Activated CD8-positive, alpha-beta memory T cell treated with anti-CD3 and anti-CD28 coated beads for 36 hours (primary cell): ENCODE measurements at regions not wholly inside any gene's neighbourhood (a gene's known extent, or its start where the extent isn't known, plus 50 kb on each side); places are given as distances from the start of the nearest gene placed in this dataset.
"Not testable (repeated sequence)": the region's sequence is repeated elsewhere in the genome, so short reads cannot be mapped to it uniquely, and the experiment has no call there.

Experiments
- CTCF ChIA-PET: fragments of 350-600 bp; sonication (Branson Sonifier 250); formaldehyde crosslinking; loops from one replicate; lab custom pipeline; 2021; ENCODE audit warnings: antibody characterized with exemption; lab: Charles Lee
- POLR2A ChIA-PET: fragments of 350-600 bp; sonication (Branson Sonifier 250); formaldehyde crosslinking; loops from one replicate; lab custom pipeline; 2021; ENCODE audit warnings: antibody characterized with exemption; lab: Charles Lee

DNA sequence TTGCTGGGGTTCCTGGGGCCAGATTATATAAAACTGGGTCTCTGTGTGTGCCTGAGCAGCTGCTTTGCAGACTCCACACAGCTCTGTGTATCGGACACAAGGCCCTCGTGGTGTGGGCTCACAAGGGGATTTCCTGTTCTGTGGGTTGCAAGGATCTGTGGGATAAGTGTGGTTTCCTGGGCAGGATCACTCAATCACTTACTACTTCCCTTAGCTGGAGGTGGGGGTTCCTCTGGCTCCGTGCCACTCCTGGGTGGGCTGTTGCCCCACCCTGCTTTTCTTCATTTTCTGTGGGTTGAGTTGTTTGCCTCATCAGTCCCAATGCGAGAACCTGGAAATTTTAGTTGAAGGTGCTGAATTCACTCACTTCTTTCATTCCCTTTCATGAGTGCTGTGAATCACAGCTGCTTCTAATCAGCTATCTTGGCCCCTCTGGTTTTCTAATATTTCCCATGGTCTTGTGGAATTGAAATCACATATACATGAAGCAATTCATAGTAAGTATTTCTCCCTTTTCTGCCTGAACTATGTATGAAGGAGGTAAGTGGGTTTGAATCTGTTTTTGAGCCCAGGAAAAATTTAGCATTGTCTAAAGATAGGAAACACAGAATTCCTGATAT lies 196.3 kb downstream of the DCDC2C start:
- CTCF ChIA-PET, result no interaction called here
- POLR2A ChIA-PET, result no interaction called here

DNA sequence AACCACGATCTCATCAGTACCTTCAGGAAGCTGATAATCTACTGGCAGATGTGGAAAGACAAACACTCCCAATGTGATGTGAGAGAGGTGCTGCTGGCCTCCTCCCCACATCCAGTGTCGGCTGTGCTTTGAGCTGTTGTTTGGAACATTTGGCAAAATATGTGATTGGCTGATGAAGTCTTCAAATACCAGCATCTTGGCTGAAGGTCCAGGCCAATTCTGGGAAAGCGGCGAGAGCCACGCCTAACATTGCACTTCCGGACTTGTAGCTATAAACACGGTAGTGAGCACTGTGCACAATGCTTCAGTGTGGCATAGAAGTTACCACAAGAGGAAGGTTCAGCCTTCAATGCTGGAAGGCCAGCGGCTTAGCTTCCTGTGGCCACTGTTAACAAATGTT lies 198.8 kb downstream of the DCDC2C start:
- POLR2A ChIA-PET, result no interaction called here
- CTCF ChIA-PET, result no interaction called here

DNA sequence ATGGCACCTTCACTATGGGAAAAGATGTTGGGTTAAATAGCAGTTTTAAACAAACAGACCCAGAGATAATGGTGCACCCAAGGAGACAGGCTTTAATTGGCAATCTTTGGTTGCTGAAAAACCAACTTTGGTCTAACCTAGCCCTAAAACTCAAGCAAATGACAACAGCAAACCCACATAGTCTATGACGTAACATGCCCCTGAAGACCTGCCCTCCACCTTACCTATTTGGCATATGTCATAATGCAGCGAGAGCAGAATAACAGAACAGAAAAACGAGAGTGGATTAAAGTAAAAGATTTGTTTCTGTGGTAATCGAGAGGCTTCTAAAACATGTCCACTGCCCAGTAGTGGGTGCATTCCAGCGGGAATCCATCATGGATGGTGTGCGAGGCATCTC lies 200.7 kb downstream of the DCDC2C start:
- POLR2A ChIA-PET, result no interaction called here
- CTCF ChIA-PET, result no interaction called here

DNA sequence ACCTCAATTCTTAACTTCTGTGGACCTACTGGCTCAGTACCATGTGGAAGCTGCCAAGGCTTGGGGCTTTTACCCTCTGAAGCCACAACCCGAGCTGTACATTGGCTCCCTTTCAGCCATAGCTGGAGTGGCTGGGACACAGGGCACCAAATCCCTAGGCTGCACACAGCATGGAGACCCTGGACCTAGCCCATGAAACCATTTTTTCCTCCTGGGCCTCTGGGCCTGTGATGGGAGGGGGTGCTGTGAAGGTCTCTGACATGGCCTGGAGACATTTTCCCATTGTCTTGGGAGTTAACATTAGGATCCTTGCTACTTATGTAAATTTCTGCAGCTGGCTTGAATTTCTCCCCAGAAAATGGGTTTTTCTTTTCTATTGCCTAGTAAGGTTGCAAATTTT lies 205.1 kb downstream of the DCDC2C start:
- POLR2A ChIA-PET, CTCF ChIA-PET: not testable (repeated sequence)

DNA sequence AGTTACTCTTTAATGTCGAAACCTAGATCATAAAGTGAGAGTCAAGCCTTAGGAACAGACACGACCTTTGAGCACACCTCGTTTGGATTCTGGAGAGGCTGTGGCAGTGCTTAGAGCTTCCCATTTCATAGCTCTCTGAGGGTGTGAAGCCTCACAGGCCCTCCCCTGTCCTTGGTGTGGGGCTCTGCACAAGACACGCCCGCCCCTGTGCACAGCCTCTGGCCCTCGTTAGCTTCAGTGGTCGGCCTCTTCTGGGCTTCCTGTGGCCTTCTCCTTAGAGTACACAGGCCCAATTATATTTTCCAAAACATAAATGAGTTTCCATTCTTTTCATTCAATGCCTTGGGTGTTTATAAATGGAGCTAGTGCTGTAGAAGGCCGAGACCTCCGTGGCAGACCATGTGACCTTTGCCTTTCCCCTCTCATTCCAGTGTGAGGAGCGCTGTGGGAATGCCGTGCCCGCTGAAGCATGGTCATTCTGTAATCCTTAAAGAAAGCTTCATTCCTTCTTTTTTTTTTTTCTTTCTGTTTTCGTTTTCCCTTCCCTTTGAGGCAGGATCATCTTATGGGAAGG lies 208.6 kb downstream of the DCDC2C start:
- POLR2A ChIA-PET, result no interaction called here

DNA sequence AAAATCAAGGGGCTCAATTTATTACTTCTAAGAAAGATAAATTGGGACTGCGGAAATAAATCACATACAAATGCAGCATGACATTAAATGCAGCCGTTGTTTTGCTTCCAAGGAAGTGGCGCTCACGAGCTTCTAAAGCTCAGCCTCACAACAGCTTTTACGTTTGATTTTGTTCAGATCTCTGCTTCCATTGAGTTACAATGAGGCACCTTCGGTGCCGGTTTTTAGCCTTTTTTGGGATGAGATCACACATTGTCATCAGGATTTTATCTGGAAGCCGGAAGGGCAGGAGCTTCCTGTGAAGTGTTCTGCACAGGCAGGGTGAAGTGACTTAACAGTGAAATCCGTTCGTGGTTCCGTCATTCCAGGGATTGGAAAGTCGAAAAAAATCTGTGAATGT lies 209.8 kb downstream of the DCDC2C start:
- ChIA-PET POLR2A (no interaction called here), CTCF (interaction anchor here (0.5 kb wide), 1 partner anchor 43 kb away, joined by 3 read pairs; no protein-coding TSS in a partner anchor)

More for the DNA sequence above, 208.6 kb downstream of the DCDC2C start:
- CTCF ChIA-PET, result no interaction called here

DNA sequence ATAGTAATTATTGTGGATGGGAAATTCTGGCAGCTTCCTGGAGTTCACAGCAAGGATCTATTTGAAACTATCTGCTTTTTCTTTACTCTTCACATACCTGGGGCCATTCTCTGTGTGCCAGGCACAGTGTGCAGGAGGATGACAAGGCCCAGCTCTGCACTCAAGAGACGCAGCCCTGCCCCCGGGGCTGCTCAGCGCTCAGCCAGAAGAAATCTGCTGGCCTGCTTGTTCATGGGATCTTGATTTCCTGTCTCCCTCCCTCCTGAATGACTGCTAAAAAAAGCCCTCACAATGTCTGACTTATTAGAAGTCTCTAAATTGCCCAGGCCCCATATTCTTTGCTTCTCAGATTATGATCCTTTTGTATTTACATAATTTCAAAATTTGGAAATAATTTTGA lies 210.9 kb downstream of the DCDC2C start:
- ChIA-PET CTCF (no interaction called here), POLR2A (no interaction called here)

DNA sequence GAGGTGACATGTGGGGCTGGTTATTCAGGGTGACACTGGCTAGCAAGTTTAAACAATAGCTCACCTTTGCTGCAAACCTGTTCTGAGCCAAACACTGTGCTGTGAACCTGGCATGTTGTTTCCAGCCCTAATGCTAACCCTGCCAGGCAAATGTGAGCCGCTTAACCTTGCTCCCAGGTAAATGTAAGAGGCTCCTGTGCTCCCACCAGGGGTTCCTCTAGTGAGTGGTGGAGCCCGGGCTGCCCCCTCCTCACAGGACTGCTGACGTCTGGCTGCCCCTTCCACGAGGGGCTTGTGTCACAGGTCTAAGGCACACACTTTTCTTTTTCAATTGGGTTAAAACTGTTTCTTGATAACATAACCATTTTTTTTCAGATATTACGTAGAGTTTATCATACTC lies 223.7 kb downstream of the DCDC2C start:
- POLR2A ChIA-PET, result no interaction called here
- CTCF ChIA-PET, result no interaction called here

DNA sequence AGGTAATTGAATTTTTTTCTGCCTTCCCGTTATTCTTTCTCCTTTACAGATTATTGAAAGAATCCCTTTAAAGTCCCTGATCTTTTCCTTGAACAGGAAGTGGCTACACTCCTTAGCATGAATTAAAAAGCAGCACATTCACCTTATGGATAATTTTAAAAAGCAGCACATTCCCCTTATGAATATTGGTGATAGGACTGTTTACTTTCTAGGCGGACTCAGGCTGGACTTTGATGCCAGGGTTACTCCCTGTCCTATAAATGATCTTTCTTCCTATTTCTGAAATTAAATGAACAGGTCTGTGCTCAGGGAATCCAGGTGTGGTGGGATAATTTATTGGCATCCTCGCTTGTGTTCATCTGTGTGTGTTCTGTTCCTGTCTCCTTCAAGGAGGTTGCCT lies 226.0 kb downstream of the DCDC2C start:
- POLR2A ChIA-PET, result no interaction called here
- CTCF ChIA-PET, result no interaction called here

DNA sequence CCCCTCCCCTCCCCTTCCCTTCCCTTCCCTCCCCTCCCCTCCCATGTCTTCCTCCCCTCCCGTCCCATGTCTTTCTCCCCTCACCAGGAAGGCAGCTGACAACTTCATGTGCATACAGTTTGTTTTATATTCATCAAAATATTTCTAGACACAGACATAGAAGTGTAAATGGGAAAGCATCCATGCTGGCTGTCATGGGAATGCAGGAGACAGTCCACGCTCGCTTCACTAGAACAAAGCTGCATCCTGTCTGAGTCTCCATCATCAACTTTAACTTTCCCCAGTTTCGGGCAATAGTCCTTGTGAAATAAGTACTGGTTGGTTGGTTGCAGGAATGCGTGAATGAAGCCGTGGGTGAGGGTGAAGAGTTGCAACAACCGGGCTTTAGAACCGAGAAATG lies 226.9 kb downstream of the DCDC2C start:
- CTCF ChIA-PET, result no interaction called here
- POLR2A ChIA-PET, result no interaction called here

DNA sequence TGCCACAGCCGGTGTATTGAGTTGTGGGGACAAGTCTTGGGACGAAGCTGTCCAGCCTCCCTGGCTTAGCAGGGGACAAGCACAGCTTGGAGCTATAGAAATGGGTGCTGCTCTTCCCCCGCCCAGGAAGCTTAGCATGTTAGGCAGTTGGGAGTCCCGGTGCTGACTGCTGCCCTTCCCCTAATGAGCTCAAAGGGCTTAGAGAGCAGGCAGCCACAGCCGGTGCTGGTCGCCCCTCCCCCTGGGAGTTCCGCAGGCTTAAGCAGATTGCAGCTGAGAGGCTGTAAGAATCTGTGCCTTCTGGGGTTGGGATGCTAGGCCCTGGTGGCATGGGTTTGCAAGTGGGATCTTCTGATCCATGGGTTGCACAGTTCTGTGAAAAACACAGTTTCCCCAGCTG lies 237.3 kb downstream of the DCDC2C start:
- CTCF ChIA-PET, result no interaction called here
- POLR2A ChIA-PET, result no interaction called here

DNA sequence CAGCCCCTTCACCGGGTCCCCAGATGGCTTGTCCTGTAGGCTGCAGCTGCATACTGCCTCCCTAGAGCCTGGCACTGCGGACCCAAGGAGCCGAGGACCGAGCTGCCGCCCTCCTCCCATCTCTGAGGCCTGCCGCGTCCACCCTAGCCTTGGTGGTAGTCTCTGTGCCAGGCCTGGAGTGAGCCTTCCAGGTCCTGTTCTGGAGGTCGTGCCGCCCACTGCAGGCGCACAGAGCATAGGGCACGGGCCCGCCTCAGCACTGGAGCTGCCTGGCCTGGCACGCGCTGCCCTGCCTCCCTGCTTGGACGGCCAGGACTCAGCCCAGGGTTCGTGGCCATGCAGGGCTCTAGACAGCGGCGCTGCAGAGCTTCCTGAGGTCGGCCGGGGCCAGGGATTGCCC lies 239.5 kb downstream of the DCDC2C start:
- ChIA-PET POLR2A (no interaction called here), CTCF (no interaction called here)

DNA sequence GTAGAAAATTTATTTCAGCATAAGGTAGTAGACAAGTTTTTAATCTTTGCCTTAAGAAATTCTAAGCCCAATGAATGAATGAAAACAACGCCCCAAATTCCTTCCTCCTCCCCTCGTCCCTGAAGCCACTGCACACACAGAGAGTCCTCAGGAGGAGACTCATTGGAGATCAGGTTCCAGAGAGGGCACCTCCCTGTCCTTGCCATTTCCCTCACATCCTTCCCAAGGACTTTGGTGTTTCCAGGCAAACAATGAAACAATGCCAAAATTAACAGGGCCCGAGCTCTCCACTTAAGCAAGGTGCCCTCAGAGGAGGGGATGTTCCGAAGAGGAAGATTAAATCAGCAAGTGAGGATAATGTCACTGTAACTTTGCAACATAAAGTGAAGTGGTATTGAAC lies 240.7 kb downstream of the DCDC2C start:
- ChIA-PET POLR2A (no interaction called here), CTCF (no interaction called here)

DNA sequence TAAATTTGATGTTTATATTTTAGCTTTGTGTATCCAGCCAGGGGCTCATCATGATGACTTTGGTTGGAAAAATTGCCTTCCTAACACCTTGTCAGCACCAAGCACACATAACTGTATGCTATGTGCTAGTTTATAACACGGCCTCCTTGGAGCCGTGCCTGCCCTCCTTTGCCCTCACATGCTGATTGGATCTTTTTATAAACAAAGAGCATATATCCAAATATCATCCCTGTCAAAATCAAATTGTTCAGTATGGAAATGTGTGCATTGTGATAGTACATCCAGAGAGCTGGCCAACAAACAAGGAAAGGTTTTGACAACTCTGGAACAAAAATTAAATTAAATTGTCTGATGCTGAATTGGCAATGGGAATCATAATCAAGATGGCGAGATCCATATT lies 241.5 kb downstream of the DCDC2C start:
- ChIA-PET CTCF (no interaction called here), POLR2A (no interaction called here)

DNA sequence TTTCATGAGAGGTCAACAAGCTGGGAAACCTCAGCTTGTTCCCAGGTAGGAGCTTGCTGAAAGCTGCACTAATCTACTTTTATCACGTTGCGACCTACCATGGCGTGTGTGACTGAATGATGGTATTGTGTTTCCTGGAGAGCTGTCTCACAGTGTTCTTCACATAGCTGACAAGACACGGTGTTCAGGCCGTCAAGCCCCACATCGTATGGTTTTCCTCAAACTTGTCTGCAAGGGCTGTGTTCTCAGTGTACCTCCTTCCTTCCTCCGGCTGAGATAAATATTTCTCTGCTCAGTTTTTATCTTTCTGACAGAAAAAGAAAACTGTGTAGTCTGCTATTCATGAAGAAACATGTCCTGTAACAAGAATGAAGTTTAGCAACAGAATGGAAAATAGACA lies 244.8 kb downstream of the DCDC2C start:
- CTCF ChIA-PET, result no interaction called here

DNA sequence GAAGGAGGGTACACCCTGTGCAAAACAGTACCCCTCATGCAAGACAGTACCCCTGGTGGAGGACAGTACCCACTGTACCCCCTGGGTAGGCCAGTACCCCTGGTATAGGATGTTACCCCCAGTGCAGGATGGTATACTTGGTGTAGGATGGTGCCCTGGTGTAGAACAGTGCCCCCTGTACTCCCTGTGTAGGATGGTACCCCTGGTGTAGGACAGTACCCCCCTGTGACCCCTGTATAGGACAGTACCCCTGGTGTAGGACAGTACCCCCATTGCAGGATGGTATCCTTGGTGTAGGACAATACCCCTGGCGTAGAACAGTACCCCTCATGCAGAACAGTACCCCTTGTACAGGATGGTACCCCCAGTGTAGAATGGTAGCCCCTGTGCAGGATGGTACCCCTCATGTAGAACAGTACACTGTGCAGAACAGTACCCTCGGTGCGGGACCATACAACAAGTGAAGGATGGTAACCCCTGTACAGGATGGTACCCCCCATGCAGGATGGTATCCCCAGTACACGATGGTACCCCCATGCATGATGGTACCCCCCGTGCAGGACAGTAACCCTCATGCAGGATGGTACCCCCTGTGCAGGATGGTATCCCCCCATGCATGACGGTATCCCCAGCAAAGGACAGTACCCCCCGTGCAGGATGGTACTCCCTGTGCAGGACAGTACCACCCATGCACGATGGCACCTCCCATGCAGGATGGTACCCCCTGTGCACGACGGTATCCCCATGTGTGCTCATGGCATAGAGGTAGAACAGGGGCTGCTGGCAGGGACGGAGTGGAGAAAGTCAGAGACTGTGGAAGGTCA lies 248.0 kb downstream of the DCDC2C start:
- ChIA-PET CTCF (no interaction called here), POLR2A (no interaction called here)

More for the DNA sequence above, 244.8 kb downstream of the DCDC2C start:
- POLR2A ChIA-PET, result no interaction called here

DNA sequence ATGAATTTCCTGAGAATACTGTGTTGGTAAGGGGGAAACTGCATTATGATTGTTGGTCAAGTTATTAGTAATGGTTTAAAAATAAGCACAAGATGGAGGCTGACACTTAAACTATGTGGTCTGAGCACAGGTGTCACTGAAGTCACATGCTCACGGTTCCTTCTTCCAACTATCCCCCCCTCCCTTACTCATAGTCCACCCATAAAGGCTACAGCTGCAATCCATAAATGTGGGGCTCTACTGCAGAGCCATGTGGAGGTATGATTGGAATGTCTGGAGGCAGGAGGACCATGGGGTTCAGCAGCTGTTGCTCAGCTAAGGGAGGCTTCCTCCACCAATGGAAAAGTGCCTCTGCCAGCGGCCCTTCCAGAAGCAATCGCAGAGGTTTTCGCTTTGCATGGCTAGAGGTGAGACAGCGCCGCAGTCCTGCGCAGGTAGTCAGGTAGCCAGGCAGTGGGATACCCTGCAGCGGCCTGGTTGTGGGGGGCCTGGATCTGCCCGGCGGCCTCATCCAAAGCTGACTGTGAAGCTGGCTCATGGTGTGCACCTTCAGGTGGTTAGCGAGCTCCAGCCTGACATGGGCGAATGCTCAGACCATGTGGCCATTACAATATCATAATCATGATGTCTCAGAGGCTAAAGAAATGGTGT lies 249.6 kb downstream of the DCDC2C start:
- POLR2A ChIA-PET, result no interaction called here
- CTCF ChIA-PET, result interaction anchor here (0.6 kb wide), 1 partner anchor 1915 kb away, joined by 3 read pairs; no protein-coding TSS in a partner anchor

DNA sequence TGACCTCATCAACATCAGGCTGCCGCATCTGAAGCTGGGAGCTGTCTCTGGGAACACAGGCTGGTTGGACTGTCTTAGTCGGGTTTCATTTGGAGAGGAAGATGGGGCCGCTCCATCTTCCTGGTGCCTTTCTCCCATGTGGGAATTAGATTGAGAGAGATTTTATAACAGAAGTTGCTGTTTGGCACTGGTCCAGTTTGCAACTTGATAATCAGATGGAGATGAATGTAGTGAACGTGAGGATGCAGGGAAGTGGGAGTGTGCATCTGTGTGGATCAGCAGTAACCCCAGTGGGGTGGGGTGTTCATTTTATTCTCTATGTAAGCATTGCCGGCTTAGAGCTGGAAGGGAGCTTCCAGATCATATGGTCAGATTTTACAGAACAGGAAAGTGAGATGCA lies 250.9 kb downstream of the DCDC2C start:
- CTCF ChIA-PET, result no interaction called here
- POLR2A ChIA-PET, result no interaction called here

DNA sequence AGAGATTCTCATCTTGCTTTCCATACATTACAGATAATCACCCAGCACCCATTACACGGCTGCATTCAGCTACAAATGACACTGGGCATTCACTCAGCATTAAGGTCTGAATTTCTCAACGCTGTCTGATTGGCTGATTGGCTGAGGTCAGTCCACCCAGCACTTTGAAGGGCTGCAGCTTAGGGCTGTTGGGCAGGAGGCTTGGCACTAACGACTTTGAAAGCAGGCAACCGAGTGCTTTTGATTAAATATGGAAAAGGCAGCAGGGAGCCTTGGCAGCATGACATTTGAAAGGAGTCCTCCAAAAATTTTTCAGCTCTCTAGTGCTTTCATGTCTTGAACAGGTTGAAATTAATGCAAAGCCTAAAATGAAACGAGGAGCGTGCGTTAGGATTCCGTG lies 253.0 kb downstream of the DCDC2C start:
- POLR2A ChIA-PET, result no interaction called here
- CTCF ChIA-PET, result interaction anchor here (0.7 kb wide), 1 partner anchor 44 kb away, joined by 3 read pairs; no protein-coding TSS in a partner anchor

DNA sequence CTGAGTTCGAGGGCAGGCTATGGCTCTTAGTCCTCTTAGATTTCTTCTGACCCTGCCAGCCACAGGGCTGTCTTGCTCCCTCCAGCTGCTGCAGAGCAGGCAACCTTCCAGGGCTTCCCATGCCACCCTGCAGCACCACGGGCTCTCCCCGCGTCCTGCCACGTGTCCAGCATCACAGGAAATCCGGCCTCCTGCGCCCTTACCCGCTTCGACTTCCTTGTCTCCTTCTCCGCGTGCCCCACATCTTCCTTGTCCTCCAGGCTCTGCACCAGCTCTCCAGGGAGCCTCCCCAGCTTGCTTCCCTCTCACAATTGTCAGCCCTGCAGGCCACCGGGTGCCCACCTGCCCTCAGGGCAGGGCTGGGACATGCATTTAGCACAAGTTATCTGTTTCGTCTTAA lies 253.5 kb downstream of the DCDC2C start:
- ChIA-PET POLR2A (no interaction called here), CTCF (no interaction called here)
